Vagina (tissue), 2 donors: ENCODE measurements at regions not wholly inside any gene's neighbourhood (a gene's known extent, or its start where the extent isn't known, plus 50 kb on each side); places are given as distances from the start of the nearest gene placed in this dataset.

Source experiments
- POLR2A ChIP-seq, 2 donors: fragments of 450-650 bp; IDR thresholded peaks; one replicate each; pipeline ENCODE4 v1.6.1; 2017; ENCODE audit warnings: antibody characterized with exemption in 2 of 2, mild to moderate bottlenecking in 2 of 2, moderate library complexity in 2 of 2
- TF ChIP-seq, protein P1 (sequence below), 3 experiments: fragments of 450-650 bp in 2 of 3; fragments of 200-600 bp in 1 of 3; sonication (generic) in 1 of 3; IDR thresholded peaks; one replicate each; pipeline ENCODE4 v1.5.1; 2017 to 2019; ENCODE audit warnings: antibody characterized with exemption in 3 of 3, mild to moderate bottlenecking in 2 of 3, moderate library complexity in 2 of 3

DNA sequence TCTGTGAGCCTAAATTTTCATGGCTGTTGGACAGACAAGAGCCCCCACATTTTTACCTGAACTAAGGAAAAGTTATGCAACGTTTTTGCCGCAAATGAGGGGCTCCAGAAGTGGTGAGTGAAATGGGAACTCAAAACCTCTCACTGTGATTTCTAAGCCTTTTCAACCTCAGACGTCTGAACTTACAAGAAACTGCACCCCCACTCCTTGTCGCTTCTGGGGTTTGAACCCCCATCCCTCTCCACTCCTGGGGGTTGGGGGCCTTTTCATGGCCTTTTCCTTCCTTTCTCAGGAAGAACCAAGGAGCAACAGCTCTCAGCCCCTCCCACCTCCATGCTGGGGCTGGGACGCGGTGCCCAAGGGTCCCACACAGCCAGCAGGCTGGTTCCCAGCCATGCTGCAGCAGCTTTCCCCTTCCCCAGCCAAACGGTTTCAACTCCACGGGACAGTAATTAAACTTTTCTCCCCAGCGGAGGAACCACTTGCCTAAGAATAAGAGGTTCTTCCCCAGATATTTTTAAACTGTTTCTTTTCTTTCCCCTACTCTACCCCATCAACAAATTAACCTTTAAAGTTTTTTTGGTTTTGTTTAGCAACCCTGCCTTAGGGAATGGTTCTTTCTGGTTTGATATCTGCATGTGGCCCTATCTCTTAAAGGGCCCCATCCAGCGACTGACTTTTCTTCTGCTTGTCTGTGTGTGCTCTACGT lies 387.6 kb upstream of the CBLB start:
- TF ChIP-seq POLR2A (IDR thresholded peaks at IDR 0.05): no peak
- TF ChIP-seq, protein P1, sequence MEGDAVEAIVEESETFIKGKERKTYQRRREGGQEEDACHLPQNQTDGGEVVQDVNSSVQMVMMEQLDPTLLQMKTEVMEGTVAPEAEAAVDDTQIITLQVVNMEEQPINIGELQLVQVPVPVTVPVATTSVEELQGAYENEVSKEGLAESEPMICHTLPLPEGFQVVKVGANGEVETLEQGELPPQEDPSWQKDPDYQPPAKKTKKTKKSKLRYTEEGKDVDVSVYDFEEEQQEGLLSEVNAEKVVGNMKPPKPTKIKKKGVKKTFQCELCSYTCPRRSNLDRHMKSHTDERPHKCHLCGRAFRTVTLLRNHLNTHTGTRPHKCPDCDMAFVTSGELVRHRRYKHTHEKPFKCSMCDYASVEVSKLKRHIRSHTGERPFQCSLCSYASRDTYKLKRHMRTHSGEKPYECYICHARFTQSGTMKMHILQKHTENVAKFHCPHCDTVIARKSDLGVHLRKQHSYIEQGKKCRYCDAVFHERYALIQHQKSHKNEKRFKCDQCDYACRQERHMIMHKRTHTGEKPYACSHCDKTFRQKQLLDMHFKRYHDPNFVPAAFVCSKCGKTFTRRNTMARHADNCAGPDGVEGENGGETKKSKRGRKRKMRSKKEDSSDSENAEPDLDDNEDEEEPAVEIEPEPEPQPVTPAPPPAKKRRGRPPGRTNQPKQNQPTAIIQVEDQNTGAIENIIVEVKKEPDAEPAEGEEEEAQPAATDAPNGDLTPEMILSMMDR (IDR thresholded peaks at IDR 0.05): no peak
